DOHH2 (cell line): ENCODE measurements at regions not wholly inside any gene's neighbourhood (a gene's known extent, or its start where the extent isn't known, plus 50 kb on each side); places are given as distances from the start of the nearest gene placed in this dataset.

Experiments used
- H3F3A ChIP-seq: fragments of 200-600 bp; sonication (generic), shearing (Covaris generic); 2 replicates; pipeline ENCODE4 v1.6.0; 2016; ENCODE audit warnings: antibody characterized with exemption, mild to moderate bottlenecking; ENCODE audit not compliant: control insufficient read depth, insufficient read depth
- H3K27ac ChIP-seq: fragments of 200-600 bp; sonication (generic); 2 replicates; pipeline ENCODE4 v1.5.1; 2014; ENCODE audit warnings: low read depth, mild to moderate bottlenecking, low read length, moderate library complexity
- H3K27me3 ChIP-seq: fragments of 200-600 bp; sonication (generic); 2 replicates; pipeline ENCODE4 v1.6.1; 2014; ENCODE audit warnings: mild to moderate bottlenecking, low read length, mixed read lengths; ENCODE audit not compliant: control insufficient read depth
- H3K36me3 ChIP-seq: fragments of 200-600 bp; sonication (generic); 2 replicates; pipeline ENCODE4 v1.6.1; 2014; ENCODE audit warnings: mild to moderate bottlenecking, low read length, moderate library complexity, mixed read lengths; ENCODE audit not compliant: control insufficient read depth
- H3K4me1 ChIP-seq: fragments of 200-600 bp; sonication (generic); 2 replicates; pipeline ENCODE4 v1.6.1; 2014; ENCODE audit warnings: mild to moderate bottlenecking, low read length, mixed read lengths; ENCODE audit not compliant: control insufficient read depth
- H3K4me2 ChIP-seq: fragments of 200-600 bp; sonication (generic); 2 replicates; pipeline ENCODE4 v1.6.0; 2014; ENCODE audit warnings: mild to moderate bottlenecking, low read length, moderate library complexity
- H3K4me3 ChIP-seq: fragments of 200-600 bp; sonication (generic); 2 replicates; pipeline ENCODE4 v1.5.1; 2014; ENCODE audit warnings: mild to moderate bottlenecking, low read length, mixed read lengths
- H3K79me2 ChIP-seq: fragments of 200-600 bp; sonication (generic); 2 replicates; pipeline ENCODE4 v1.6.1; 2014; ENCODE audit warnings: mild to moderate bottlenecking, low read length, mixed read lengths; ENCODE audit not compliant: control insufficient read depth
- H3K9me2 ChIP-seq: fragments of 200-600 bp; sonication (generic); replicated peaks from 2 replicates; pipeline ENCODE4 v1.6.1; 2014; ENCODE audit warnings: mild to moderate bottlenecking, low read length, mixed read lengths; ENCODE audit not compliant: control insufficient read depth
- H3K9me3 ChIP-seq: fragments of 200-600 bp; sonication (generic); 2 replicates; pipeline ENCODE4 v1.6.1; 2014; ENCODE audit warnings: antibody characterized with exemption, low read length, mixed read lengths; ENCODE audit not compliant: control insufficient read depth, insufficient read depth
- H4K20me1 ChIP-seq: fragments of 200-600 bp; sonication (generic); 2 replicates; pipeline ENCODE4 v1.6.0; 2014; ENCODE audit warnings: low read depth, mild to moderate bottlenecking, antibody characterized with exemption, low read length, moderate library complexity; ENCODE audit not compliant: control insufficient read depth, insufficient read depth
- EZH2phosphoT487 ChIP-seq: fragments of 200-600 bp; sonication (generic); IDR thresholded peaks from 2 replicates; pipeline ENCODE4 v1.6.1; 2017; ENCODE audit warnings: borderline replicate concordance, mild to moderate bottlenecking, antibody characterized with exemption, low read length, moderate library complexity, mixed read lengths
- TF ChIP-seq, protein P1 (sequence below): fragments of 200-600 bp; sonication (generic); IDR thresholded peaks from one replicate; pipeline ENCODE4 v1.5.1; 2014; ENCODE audit warnings: antibody characterized with exemption, mild to moderate bottlenecking, low read depth, low read length; ENCODE audit not compliant: poor library complexity, severe bottlenecking

DNA sequence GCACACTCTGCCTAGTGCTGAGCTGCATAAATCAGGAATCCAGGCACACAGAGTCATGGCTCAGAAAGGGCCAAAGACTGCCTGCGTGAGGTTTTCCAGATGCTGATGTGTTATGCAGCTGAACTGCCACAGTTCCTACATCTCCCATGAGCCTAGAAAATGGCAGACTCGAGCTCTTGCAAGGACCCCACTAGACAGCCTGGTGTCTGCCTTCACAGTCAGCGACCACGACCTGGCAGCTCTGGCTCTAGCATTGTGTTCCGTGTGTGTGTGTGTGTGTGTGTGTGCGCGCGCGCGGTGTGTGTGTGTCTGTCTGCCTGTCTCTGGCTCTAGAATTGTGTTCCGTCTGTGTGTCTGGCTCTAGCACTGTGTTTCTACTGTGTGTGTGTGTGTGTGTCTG, 203.6 kb upstream of the AGTR2 start:
- Histone ChIP-seq H3K4me1 (no peaks in the 10 kb centered on the region), H4K20me1 (no peaks in the 10 kb centered on the region), H3K27ac (no peak overlapping the region), H3K4me3 (no peak overlapping the region), H3F3A (no peaks in the 10 kb centered on the region), H3K36me3 (no peaks in the 10 kb centered on the region), H3K27me3 (no peaks in the 10 kb centered on the region), H3K9me3 (no peaks in the 10 kb centered on the region), H3K4me2 (no peak overlapping the region), H3K9me2 (no peaks in the 10 kb centered on the region), H3K79me2 (no peaks in the 10 kb centered on the region)
- TF ChIP-seq, protein P1, sequence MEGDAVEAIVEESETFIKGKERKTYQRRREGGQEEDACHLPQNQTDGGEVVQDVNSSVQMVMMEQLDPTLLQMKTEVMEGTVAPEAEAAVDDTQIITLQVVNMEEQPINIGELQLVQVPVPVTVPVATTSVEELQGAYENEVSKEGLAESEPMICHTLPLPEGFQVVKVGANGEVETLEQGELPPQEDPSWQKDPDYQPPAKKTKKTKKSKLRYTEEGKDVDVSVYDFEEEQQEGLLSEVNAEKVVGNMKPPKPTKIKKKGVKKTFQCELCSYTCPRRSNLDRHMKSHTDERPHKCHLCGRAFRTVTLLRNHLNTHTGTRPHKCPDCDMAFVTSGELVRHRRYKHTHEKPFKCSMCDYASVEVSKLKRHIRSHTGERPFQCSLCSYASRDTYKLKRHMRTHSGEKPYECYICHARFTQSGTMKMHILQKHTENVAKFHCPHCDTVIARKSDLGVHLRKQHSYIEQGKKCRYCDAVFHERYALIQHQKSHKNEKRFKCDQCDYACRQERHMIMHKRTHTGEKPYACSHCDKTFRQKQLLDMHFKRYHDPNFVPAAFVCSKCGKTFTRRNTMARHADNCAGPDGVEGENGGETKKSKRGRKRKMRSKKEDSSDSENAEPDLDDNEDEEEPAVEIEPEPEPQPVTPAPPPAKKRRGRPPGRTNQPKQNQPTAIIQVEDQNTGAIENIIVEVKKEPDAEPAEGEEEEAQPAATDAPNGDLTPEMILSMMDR = no peak
- no peak for TF ChIP-seq EZH2phosphoT487

DNA sequence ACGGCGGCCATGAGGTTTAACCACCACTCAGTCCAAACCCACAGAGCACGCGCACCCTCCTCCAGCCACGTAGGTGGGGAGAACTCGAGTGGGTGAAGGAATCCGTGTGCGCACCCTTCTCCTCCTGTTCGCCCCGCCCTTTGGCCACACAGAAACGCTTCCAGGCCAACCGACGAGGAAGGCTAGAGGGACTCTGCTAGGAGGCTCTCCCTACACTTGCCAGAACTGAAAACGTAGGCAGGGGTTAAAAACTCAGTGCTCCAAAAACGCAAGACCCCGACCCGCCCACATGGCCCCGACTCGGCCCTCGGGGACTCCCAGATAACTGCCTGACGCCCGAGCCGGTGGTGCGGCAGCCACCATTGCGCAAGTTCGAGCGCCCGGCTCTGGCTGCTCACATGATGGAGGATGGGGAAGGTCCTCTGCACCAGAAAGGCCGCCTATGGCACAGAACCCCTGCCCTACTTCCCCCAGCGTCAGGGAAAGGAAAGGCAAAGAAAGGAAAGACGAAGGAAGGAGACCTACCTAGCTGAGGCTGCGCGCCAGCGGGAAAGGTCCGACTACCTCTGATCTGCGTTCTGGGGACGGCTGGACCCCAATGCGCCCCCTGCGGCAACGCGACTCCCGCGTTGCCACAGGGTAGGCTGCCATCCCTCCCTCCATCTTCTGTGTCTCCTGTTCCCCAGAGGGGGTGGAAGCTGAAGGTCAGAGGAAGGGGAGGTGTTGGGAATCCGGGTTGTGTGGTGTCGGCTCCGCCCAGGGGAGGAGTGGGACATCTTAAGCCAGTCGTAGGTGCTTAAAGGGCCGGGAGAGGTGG, 201.9 kb upstream of the AGTR2 start:
- H3K9me3 ChIP-seq = no peaks in the 10 kb centered on the region
- no peak for TF ChIP-seq EZH2phosphoT487
- TF ChIP-seq, protein P1 = no peak
- H3K27ac ChIP-seq = no peak overlapping the region
- no peaks in the 10 kb centered on the region for H3K79me2 ChIP-seq
- H3K4me1 ChIP-seq = no peaks in the 10 kb centered on the region
- H3K4me3 ChIP-seq = no peak overlapping the region
- H3F3A ChIP-seq = no peaks in the 10 kb centered on the region
- no peaks in the 10 kb centered on the region for H3K27me3 ChIP-seq
- no peaks in the 10 kb centered on the region for H3K9me2 ChIP-seq
- H3K36me3 ChIP-seq = no peaks in the 10 kb centered on the region
- H3K4me2 ChIP-seq = no peak overlapping the region
- no peaks in the 10 kb centered on the region for H4K20me1 ChIP-seq

DNA sequence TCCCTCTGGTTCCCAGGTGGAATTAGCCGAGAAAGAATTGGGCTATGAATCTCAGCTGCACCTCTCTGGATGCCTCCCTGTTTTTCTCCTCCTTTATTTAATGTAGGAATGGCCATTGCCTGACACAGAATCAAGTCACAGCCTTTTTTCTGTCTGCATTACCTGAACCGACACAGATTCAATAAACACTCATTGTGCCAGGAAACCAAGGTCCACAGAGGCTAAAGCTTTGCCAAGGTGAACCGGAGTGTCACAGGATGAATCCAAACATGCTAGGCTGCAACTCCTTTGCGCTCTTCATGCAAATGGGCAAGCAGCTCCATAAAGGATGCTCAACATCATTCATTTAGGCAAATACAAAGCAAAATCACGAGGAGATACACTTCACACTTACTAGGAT, 199.8 kb upstream of the AGTR2 start:
- H3K9me2 ChIP-seq = no peaks in the 10 kb centered on the region
- H3K9me3 ChIP-seq = no peaks in the 10 kb centered on the region
- H3K79me2 ChIP-seq = no peaks in the 10 kb centered on the region
- H3K27me3 ChIP-seq = no peaks in the 10 kb centered on the region
- no peak overlapping the region for H3K4me2 ChIP-seq
- no peak overlapping the region for H3K4me3 ChIP-seq
- H3K4me1 ChIP-seq = no peaks in the 10 kb centered on the region
- TF ChIP-seq, protein P1 = no peak
- TF ChIP-seq EZH2phosphoT487 = no peak
- no peaks in the 10 kb centered on the region for H4K20me1 ChIP-seq
- H3K36me3 ChIP-seq = no peaks in the 10 kb centered on the region
- no peaks in the 10 kb centered on the region for H3F3A ChIP-seq
- no peak overlapping the region for H3K27ac ChIP-seq
